PFSK-1 (cell line): ENCODE measurements at regions not wholly inside any gene's neighbourhood (a gene's known extent, or its start where the extent isn't known, plus 50 kb on each side); places are given as distances from the start of the nearest gene placed in this dataset.

Experiments used
- FOXP2 ChIP-seq: optimal IDR thresholded peaks from 2 replicates; pipeline ENCODE3; 2011; ENCODE audit warnings: borderline replicate concordance, control low read depth, inconsistent platforms; ENCODE audit not compliant: insufficient read depth; ENCODE audit errors: extremely low read length, extremely low read depth
- POLR2AphosphoS5 ChIP-seq: IDR thresholded peaks from 2 replicates; pipeline ENCODE4 v1.6.1; 2012; ENCODE audit warnings: low read depth, mild to moderate bottlenecking, control low read depth, low read length, moderate library complexity
- SIN3A ChIP-seq: IDR thresholded peaks from 2 replicates; pipeline ENCODE4 v1.6.1; 2012; ENCODE audit warnings: mild to moderate bottlenecking, low read length, moderate library complexity, borderline replicate concordance; ENCODE audit not compliant: insufficient read depth
- TAF1 ChIP-seq: IDR thresholded peaks from 2 replicates; pipeline ENCODE4 v1.6.1; 2012; ENCODE audit warnings: low read length, control low read depth, borderline replicate concordance; ENCODE audit not compliant: insufficient read depth
- TF ChIP-seq, protein P1 (sequence below), 2 experiments: IDR thresholded peaks; 2 replicates each; pipeline versions ENCODE4 v1.6.1 to v1.8.0; 2011 to 2012; ENCODE audit warnings: low read depth in 2 of 2, low read length in 2 of 2, control low read depth in 1 of 2, inconsistent platforms in 1 of 2, mild to moderate bottlenecking in 1 of 2, moderate library complexity in 1 of 2; ENCODE audit not compliant: insufficient read depth in 1 of 2

DNA sequence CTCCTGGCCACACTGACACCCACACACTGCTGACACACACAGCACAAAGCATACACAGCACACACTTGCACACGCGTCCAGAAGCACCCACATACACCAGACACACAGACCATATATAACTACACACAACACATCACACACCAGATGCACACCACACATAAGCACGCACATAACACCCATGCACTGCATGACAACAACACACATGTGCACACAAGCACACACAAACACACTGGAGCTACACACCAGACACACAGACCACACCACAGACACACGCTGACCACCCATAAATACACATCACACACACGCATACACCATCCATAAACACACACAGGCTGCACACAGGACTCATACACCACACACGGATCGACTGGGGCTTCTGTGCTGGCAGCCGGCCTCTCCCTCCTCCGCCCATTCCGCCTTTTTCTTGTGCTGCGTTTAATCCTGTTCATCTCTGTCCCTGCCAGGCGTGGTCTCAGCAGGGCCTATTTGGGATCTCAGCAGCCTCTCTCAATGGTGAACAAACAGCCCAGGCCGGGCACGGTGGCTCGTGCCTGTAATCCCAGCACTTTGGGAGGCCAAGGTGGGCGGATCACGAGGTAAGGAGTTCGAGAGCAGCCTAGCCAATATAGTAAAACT, 396.9 kb upstream of the MYT1L start:
- TF ChIP-seq FOXP2: no peak
- no peak for TF ChIP-seq TAF1
- TF ChIP-seq SIN3A: no peak
- no peak for TF ChIP-seq POLR2AphosphoS5
- TF ChIP-seq, protein P1, sequence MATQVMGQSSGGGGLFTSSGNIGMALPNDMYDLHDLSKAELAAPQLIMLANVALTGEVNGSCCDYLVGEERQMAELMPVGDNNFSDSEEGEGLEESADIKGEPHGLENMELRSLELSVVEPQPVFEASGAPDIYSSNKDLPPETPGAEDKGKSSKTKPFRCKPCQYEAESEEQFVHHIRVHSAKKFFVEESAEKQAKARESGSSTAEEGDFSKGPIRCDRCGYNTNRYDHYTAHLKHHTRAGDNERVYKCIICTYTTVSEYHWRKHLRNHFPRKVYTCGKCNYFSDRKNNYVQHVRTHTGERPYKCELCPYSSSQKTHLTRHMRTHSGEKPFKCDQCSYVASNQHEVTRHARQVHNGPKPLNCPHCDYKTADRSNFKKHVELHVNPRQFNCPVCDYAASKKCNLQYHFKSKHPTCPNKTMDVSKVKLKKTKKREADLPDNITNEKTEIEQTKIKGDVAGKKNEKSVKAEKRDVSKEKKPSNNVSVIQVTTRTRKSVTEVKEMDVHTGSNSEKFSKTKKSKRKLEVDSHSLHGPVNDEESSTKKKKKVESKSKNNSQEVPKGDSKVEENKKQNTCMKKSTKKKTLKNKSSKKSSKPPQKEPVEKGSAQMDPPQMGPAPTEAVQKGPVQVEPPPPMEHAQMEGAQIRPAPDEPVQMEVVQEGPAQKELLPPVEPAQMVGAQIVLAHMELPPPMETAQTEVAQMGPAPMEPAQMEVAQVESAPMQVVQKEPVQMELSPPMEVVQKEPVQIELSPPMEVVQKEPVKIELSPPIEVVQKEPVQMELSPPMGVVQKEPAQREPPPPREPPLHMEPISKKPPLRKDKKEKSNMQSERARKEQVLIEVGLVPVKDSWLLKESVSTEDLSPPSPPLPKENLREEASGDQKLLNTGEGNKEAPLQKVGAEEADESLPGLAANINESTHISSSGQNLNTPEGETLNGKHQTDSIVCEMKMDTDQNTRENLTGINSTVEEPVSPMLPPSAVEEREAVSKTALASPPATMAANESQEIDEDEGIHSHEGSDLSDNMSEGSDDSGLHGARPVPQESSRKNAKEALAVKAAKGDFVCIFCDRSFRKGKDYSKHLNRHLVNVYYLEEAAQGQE (IDR thresholded peaks at IDR 0.05; ENCODE audit: insufficient read depth in 1 of 2, low read depth in 2 of 2, low read length in 2 of 2): no peak

DNA sequence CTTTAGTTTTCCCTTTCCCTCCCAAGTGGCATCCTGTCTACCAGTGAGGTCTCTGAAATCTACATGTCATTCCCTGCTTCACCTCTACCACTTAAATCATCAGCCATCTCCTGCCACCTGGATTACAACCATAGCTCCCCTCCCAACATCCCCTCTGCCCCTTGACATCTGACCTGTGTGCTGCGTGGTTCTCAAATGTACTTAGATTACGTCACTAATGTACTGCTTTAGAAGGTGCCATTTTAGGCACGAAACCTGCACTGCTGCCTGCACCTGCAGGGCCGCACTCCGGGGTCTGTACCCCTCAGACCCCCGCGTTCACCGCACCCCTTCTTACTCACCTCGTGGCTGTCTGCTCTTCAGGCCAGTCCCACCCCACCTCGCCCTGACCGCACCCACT, 395.1 kb upstream of the MYT1L start:
- TF ChIP-seq SIN3A (no peak), FOXP2 (no peak), POLR2AphosphoS5 (no peak), TAF1 (no peak)
- TF ChIP-seq, protein P1 (IDR thresholded peaks at IDR 0.05; ENCODE audit: insufficient read depth in 1 of 2, low read depth in 2 of 2, low read length in 2 of 2): no peak

DNA sequence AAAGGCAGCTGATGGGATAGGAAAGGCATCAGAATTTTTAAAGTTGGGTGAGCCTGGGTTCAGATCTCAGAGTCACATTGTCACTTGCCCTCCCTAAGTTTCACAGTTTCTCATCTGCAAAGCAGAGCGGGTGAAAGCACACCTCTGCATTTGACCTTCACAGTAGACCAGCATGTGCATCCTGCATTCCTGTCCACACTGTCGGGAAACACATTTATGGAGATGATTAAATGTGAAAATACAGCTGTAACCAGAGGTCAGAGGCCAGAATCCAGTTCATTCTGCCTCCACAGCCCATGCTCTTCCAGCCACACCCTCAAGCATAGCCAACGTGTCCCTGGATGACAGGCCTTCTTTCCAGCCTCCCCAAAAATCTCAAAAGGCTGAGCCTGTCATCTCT, 392.0 kb upstream of the MYT1L start:
- TF ChIP-seq SIN3A (no peak), POLR2AphosphoS5 (no peak), TAF1 (no peak)
- TF ChIP-seq, protein P1 (IDR thresholded peaks at IDR 0.05; ENCODE audit: insufficient read depth in 1 of 2, low read depth in 2 of 2, low read length in 2 of 2): no peak

DNA sequence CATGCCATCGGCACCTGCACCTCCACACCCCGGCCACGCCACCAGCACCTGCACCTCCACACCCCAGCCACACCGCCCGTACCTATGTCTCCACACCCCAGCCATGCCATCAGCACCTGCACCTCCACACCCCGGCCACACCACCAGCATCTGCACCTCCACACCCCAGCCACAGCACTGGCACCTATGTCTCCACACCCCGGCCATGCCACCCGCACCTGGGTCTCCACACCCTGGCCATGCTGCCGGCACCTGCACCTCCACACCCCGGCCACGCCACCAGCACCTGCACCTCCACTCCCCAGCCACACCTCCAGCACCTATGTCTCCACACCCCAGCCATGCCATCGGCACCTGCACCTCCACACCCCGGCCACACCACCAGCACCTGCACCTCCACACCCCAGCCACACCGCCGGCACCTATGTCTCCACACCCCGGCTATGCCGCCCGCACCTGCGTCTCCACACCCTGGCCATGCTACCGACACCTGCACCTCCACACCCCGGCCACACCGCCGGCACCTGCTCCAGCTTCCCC, 390.3 kb upstream of the MYT1L start:
- TF ChIP-seq POLR2AphosphoS5 (no peak), SIN3A (no peak), TAF1 (no peak), FOXP2 (no peak)
- TF ChIP-seq, protein P1 (IDR thresholded peaks at IDR 0.05; ENCODE audit: insufficient read depth in 1 of 2, low read depth in 2 of 2, low read length in 2 of 2): no peak

DNA sequence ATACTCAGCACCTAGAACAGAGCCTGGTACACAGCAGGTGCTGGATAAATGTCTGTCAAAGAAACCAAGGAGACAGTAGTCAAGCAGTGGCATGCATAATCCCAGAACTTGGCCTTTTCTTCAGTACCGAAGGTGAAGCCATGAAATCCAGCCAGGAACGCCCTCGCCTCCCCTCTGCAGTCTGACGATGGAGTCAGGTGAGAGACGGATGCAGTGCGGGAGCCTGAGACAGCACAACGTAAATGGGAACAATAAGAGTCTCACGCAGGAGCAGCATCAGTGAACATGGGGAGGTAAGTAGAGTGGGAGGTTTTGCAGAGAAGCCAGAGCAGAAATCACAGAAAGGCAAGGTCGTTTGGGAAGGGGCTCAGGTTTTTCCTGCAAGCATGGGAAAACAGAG, 389.3 kb upstream of the MYT1L start:
- TF ChIP-seq SIN3A: no peak
- TF ChIP-seq FOXP2: no peak
